CD14-positive monocyte (primary cell): ENCODE measurements at regions not wholly inside any gene's neighbourhood (a gene's known extent, or its start where the extent isn't known, plus 50 kb on each side); places are given as distances from the start of the nearest gene placed in this dataset.
A peak's percentile ranks its signal among the peaks of the same experiment; 100 is the strongest.
"Not testable (repeated sequence)": the region's sequence is repeated elsewhere in the genome, so short reads cannot be mapped to it uniquely, and the experiment has no call there.

Source experiments
- DNase-seq, 3 donors: peaks; one replicate each; pipeline ENCODE4 v3.0.0-alpha.2; 2011 to 2022
- H2AFZ ChIP-seq: 2 replicates; pipeline ENCODE4 v1.6.0; 2012; ENCODE audit warnings: mild to moderate bottlenecking, low read depth, low read length, inconsistent platforms; ENCODE audit not compliant: insufficient read depth, poor library complexity, severe bottlenecking
- H3K27ac ChIP-seq, 2 donors: 1 replicate in 1 of 2; 2 replicates in 1 of 2; pipeline ENCODE4 v1.5.1; 2012 to 2013; ENCODE audit warnings: low read length in 2 of 2, control low read depth in 1 of 2, inconsistent platforms in 1 of 2, low read depth in 1 of 2, mild to moderate bottlenecking in 1 of 2
- H3K27me3 ChIP-seq, 2 donors: one replicate each; pipeline versions ENCODE4 v1.6.0 to v1.6.1; 2011 to 2013; ENCODE audit warnings: low read length in 2 of 2; ENCODE audit not compliant: control insufficient read depth in 2 of 2, insufficient read depth in 2 of 2
- H3K36me3 ChIP-seq, 2 donors: replicated peaks in 1 of 2; 1 replicate in 1 of 2; 2 replicates in 1 of 2; pipeline versions ENCODE4 v1.5.1 to v1.6.1; 2012 to 2013; ENCODE audit warnings: low read length in 2 of 2, control low read depth in 1 of 2, inconsistent platforms in 1 of 2, mild to moderate bottlenecking in 1 of 2; ENCODE audit not compliant: insufficient read depth in 2 of 2, control insufficient read depth in 1 of 2
- H3K4me1 ChIP-seq, 2 donors: 1 replicate in 1 of 2; 2 replicates in 1 of 2; pipeline versions ENCODE4 v1.5.1 to v1.6.1; 2012 to 2013; ENCODE audit warnings: low read length in 2 of 2, control low read depth in 1 of 2, inconsistent platforms in 1 of 2, mild to moderate bottlenecking in 1 of 2, moderate library complexity in 1 of 2; ENCODE audit not compliant: insufficient read depth in 2 of 2, control insufficient read depth in 1 of 2
- H3K4me2 ChIP-seq: replicated peaks from 2 replicates; pipeline ENCODE3; 2012; ENCODE audit warnings: low read length, moderate library complexity, mild to moderate bottlenecking; ENCODE audit not compliant: poor library complexity, severe bottlenecking; ENCODE audit errors: extremely low read depth
- H3K4me3 ChIP-seq, 3 experiments: fragments of 200-600 bp in 1 of 3; sonication (generic) in 1 of 3; replicated peaks in 1 of 3; 1 replicate in 2 of 3; 2 replicates in 1 of 3; pipeline ENCODE4 v1.5.1; 2011 to 2013; ENCODE audit warnings: low read length in 3 of 3, mild to moderate bottlenecking in 3 of 3, control low read depth in 2 of 3, low read depth in 2 of 3, inconsistent platforms in 1 of 3, moderate library complexity in 1 of 3
- H3K79me2 ChIP-seq: 2 replicates; pipeline ENCODE4 v1.6.0; 2012; ENCODE audit warnings: mild to moderate bottlenecking, control low read depth, inconsistent platforms, low read length, moderate library complexity; ENCODE audit not compliant: insufficient read depth
- H3K9ac ChIP-seq: 2 replicates; pipeline ENCODE4 v1.6.0; 2017; ENCODE audit warnings: low read length, mild to moderate bottlenecking; ENCODE audit not compliant: insufficient read depth, poor library complexity, severe bottlenecking
- H3K9me3 ChIP-seq, 2 donors: replicated peaks in 1 of 2; 1 replicate in 1 of 2; 2 replicates in 1 of 2; pipeline versions ENCODE4 v1.5.1 to v1.6.1; 2012 to 2013; ENCODE audit warnings: low read length in 2 of 2, control low read depth in 1 of 2; ENCODE audit not compliant: control insufficient read depth in 1 of 2, insufficient read depth in 1 of 2
- H4K20me1 ChIP-seq: 2 replicates; pipeline ENCODE4 v1.6.0; 2012; ENCODE audit warnings: mild to moderate bottlenecking, low read length, control low read depth, moderate library complexity; ENCODE audit not compliant: insufficient read depth
- H3K27ac Mint-ChIP-seq, 7 donors: one replicate each; pipeline ENCODE4 v1.8.0; 2020; ENCODE audit warnings: mild to moderate bottlenecking in 7 of 7, mixed read lengths in 7 of 7, moderate library complexity in 6 of 7, inconsistent platforms in 2 of 7
- H3K27me3 Mint-ChIP-seq, 3 donors: one replicate each; pipeline ENCODE4 v1.8.0; 2021 to 2022; ENCODE audit warnings: low read depth in 3 of 3, mild to moderate bottlenecking in 3 of 3, mixed read lengths in 3 of 3, moderate library complexity in 3 of 3, inconsistent platforms in 1 of 3
- H3K36me3 Mint-ChIP-seq, 2 donors: one replicate each; pipeline ENCODE4 v1.8.0; 2020; ENCODE audit warnings: mixed read lengths in 2 of 2, inconsistent platforms in 1 of 2, mild to moderate bottlenecking in 1 of 2
- H3K4me1 Mint-ChIP-seq: one replicate; pipeline ENCODE4 v1.8.0; 2020; ENCODE audit warnings: mild to moderate bottlenecking, mixed read lengths
- H3K4me3 Mint-ChIP-seq, 2 donors: one replicate each; pipeline ENCODE4 v1.8.0; 2020; ENCODE audit warnings: mild to moderate bottlenecking in 2 of 2, mixed read lengths in 2 of 2, moderate library complexity in 1 of 2
- H3K9me3 Mint-ChIP-seq, 7 donors: one replicate each; pipeline ENCODE4 v1.8.0; 2020 to 2022; ENCODE audit warnings: mixed read lengths in 7 of 7, mild to moderate bottlenecking in 6 of 7, moderate library complexity in 6 of 7, inconsistent platforms in 2 of 7
- whole genome bisulfite sequencing: methylation state at CpG from one replicate; pipeline ENCODE4 v1.1.5; 2013; ENCODE audit warnings: missing lambda C conversion rate; ENCODE audit not compliant: insufficient coverage; 5-methylcytosine and 5-hydroxymethylcytosine counted together
- intact Hi-C, 2 donors: fragments of 100-400 bp; cut with micrococcal nuclease; formaldehyde crosslinking; loops; one replicate each; pipeline versions ENCODE4 v1.15.0 to v1.15.1; 2023
- TF ChIP-seq, protein P1 (sequence below): fragments of 200-600 bp; IDR thresholded peaks from one replicate; pipeline ENCODE4 v1.8.0; 2022; ENCODE audit warnings: antibody characterized with exemption, mild to moderate bottlenecking

DNA sequence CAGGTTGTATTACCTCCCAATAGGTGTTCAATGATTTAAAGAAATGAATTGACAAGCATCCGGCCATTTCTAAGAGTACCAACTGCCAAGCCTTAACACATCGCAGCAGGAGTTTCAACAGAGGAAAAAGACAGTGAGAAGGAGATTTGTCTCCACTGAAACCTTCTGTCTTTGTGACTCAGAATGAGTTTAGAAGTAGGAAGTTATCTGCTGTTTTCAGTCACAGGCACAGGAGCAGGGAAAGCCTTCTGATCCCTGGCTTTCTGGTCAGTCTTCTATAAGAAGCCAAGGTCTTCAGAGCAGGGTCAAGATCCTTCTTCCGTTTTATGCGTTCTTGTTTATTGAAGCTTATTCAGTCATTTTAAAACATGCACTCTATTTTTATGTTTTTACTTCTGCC lies 390.7 kb upstream of the PCSK5 start:
- Histone ChIP-seq H3K4me3 (no peak overlapping the region), H3K27me3 (no peaks in the 10 kb centered on the region), H2AFZ (no peak overlapping the region), H3K4me1 (peaks cover 16 to 23% of the 10 kb centered on the region in 2 donors), H3K27ac (peak overlapping the region in 1 of 2 donors; percentile 22), H3K79me2 (no peaks in the 10 kb centered on the region), H3K9me3 (no peaks in the 10 kb centered on the region), H3K4me2 (no peak overlapping the region), H4K20me1 (no peaks in the 10 kb centered on the region), H3K36me3 (no peaks in the 10 kb centered on the region), H3K9ac (no peak overlapping the region)
- H3K27me3 Mint-ChIP-seq = peaks cover 0 to 2% (median 0%) of the 10 kb centered on the region in 3 donors
- no peak overlapping the region for H3K4me3 Mint-ChIP-seq
- intact Hi-C loops = no loop called here
- DNase-seq = peak; percentile 15 to 33 (median 22)
- peak overlapping the region in 6 of 7 donors; percentile 20 to 50 (median 24) for H3K27ac Mint-ChIP-seq
- WGBS = no CpG with 5 or more reads among the region's 4 CpGs
- peaks cover 28% of the 10 kb centered on the region for H3K4me1 Mint-ChIP-seq
- H3K36me3 Mint-ChIP-seq = no peaks in the 10 kb centered on the region
- TF ChIP-seq, protein P1, sequence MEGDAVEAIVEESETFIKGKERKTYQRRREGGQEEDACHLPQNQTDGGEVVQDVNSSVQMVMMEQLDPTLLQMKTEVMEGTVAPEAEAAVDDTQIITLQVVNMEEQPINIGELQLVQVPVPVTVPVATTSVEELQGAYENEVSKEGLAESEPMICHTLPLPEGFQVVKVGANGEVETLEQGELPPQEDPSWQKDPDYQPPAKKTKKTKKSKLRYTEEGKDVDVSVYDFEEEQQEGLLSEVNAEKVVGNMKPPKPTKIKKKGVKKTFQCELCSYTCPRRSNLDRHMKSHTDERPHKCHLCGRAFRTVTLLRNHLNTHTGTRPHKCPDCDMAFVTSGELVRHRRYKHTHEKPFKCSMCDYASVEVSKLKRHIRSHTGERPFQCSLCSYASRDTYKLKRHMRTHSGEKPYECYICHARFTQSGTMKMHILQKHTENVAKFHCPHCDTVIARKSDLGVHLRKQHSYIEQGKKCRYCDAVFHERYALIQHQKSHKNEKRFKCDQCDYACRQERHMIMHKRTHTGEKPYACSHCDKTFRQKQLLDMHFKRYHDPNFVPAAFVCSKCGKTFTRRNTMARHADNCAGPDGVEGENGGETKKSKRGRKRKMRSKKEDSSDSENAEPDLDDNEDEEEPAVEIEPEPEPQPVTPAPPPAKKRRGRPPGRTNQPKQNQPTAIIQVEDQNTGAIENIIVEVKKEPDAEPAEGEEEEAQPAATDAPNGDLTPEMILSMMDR = no peak
- H3K9me3 Mint-ChIP-seq = peaks cover 0 to 4% (median 3%) of the 10 kb centered on the region in 7 donors

DNA sequence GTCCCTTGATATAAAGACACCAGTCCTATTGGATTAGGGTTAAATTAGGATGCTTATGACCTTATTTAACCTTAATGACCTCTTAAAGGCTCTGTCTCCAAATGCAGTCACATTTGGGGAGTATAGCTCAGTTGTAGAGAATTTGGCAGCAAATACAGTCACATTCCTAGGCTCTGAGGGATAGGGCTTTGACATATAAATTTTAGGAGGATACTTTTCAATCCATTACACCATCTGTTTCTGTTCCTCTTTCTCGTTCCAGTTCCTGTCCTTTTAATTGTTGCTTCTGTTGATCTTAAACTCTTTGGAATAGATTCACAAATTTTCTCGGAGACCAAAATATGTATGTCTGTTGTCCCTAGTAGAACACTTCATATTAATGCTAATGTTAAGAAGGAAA lies 390.0 kb upstream of the PCSK5 start:
- DNase-seq = peak; percentile 12 to 39 (median 25)
- peaks cover 0 to 2% (median 0%) of the 10 kb centered on the region in 3 donors for H3K27me3 Mint-ChIP-seq
- peaks cover 33% of the 10 kb centered on the region for H3K4me1 Mint-ChIP-seq
- peak overlapping the region in 1 of 2 donors; percentile 22 for H3K27ac ChIP-seq
- peak overlapping the region in 1 of 3 experiments; percentile 20 for H3K4me3 ChIP-seq
- H3K36me3 Mint-ChIP-seq = no peaks in the 10 kb centered on the region
- H3K79me2 ChIP-seq = no peaks in the 10 kb centered on the region
- H3K4me2 ChIP-seq = peak overlapping the region; percentile 22
- peak overlapping the region; percentile 25 for H2AFZ ChIP-seq
- no peak overlapping the region for H3K9ac ChIP-seq
- no peaks in the 10 kb centered on the region for H3K36me3 ChIP-seq
- H3K27ac Mint-ChIP-seq = peak overlapping the region in 6 of 7 donors; percentile 32 to 79 (median 46)
- no peaks in the 10 kb centered on the region for H4K20me1 ChIP-seq
- peaks cover 0 to 7% (median 3%) of the 10 kb centered on the region in 7 donors for H3K9me3 Mint-ChIP-seq
- peak overlapping the region in 1 of 2 donors; percentile 22 for H3K4me3 Mint-ChIP-seq
- WGBS = no CpG with 5 or more reads among the region's 2 CpGs
- peaks cover 22 to 30% of the 10 kb centered on the region in 2 donors for H3K4me1 ChIP-seq
- no peaks in the 10 kb centered on the region for H3K9me3 ChIP-seq
- TF ChIP-seq, protein P1 = no peak
- intact Hi-C loops = no loop called here
- no peaks in the 10 kb centered on the region for H3K27me3 ChIP-seq

DNA sequence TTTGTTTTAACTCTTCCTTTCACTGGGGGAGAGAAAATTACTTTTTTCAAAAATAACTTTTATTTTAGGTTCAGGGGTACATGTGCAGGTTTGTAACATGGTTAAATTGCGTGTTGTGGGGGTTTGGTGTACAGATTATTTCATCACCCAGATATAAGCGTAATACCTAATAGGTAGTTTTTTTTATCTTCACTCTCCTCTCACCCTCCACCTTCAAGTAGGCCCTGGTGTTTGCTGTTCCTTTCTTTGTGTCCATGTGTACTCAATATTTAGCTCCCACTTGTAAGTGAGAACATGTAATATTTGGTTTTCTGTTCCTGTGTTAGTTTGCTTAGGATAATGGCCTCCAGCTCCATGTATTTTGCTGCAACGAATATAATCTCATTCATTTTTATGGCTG lies 389.5 kb upstream of the PCSK5 start:
- H3K36me3 ChIP-seq, H3K9me3 Mint-ChIP-seq, intact Hi-C loops, H3K9ac ChIP-seq, H3K79me2 ChIP-seq, H3K36me3 Mint-ChIP-seq, H4K20me1 ChIP-seq, H3K9me3 ChIP-seq, H3K27me3 Mint-ChIP-seq, DNase-seq, H3K27me3 ChIP-seq: not testable (repeated sequence)
- peaks cover 25 to 34% of the 10 kb centered on the region in 2 donors for H3K4me1 ChIP-seq
- peak overlapping the region; percentile 22 for H3K4me2 ChIP-seq
- Mint-ChIP-seq H3K27ac (peak overlapping the region in 4 of 7 donors; percentile 32 to 79 (median 43)), H3K4me1 (peaks cover 38% of the 10 kb centered on the region), H3K4me3 (peak overlapping the region in 1 of 2 donors; percentile 22)
- WGBS = no CpG with 5 or more reads among the region's 3 CpGs
- peak overlapping the region; percentile 25 for H2AFZ ChIP-seq
- H3K27ac ChIP-seq = peak overlapping the region in 1 of 2 donors; percentile 22
- peak overlapping the region in 1 of 3 experiments; percentile 20 for H3K4me3 ChIP-seq
